A204.1 (cell line): ENCODE measurements at regions not wholly inside any gene's neighbourhood (a gene's known extent, or its start where the extent isn't known, plus 50 kb on each side); places are given as distances from the start of the nearest gene placed in this dataset.

Source experiments
- FAIRE-seq: peaks from 2 replicates; lab custom pipeline; 2012; peaks lifted over from hg19 to GRCh38; lab: Jason Lieb, UNC

- no peak for FAIRE-seq
These were observed 114.6 kb downstream of the C5orf15 start for GRCh38 chr5:133853646-133854365.

GRCh38 chr5:133851521-133851920, 116.9 kb downstream of the C5orf15 start:
- FAIRE-seq, result no peak

- no peak for FAIRE-seq
These were observed 117.6 kb downstream of the C5orf15 start for GRCh38 chr5:133850811-133851210.

- FAIRE-seq, result no peak
These were observed 119.3 kb downstream of the C5orf15 start for GRCh38 chr5:133849116-133849515.

DNA sequence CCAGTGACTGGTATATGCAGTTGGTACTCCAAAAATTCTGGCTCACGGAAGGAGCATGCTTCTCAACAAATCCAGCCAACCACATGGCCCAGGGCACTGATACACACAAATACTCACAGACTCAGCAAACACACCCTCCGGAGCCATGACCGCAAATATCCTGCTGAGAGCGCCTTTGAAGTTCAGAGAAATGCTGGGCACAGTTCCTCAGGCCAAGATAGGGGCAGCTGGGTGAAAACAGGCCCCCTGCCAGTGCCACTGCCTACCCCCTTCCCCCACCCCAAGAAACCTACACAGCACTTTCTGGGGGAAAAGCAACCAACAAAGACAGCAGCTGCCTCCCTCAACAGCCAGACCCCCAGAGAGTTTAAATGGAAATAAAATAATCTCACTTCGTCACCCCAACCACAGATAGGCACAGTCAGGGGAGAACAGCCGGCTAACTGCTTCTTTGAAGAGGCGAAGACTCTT, 120.0 kb downstream of the C5orf15 start:
- no peak for FAIRE-seq

GRCh38 chr5:133847886-133848285, 120.5 kb downstream of the C5orf15 start:
- no peak for FAIRE-seq

DNA sequence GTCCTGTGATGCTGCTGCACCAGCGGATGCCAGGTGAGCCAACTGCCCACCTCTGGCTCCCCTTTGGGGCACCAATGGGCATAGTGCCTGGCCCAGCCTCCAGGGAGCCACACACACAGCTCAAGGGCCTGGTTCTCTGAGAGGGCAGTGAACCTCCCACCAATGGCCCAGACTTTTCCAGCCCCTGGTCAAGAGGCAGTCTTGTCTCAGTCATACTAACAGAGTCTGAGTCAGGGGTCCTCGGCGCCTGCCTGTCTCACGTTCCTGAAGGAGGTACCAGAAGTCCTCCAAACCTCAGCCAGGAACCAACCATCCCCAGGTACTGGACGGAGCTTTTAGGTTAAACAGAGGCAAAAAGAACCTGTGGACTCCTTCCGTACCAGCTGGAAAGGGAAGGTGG, 121.1 kb downstream of the C5orf15 start:
- no peak for FAIRE-seq

- no peak for FAIRE-seq
These were observed 121.8 kb downstream of the C5orf15 start for GRCh38 chr5:133846478-133847226.

- FAIRE-seq, result no peak
These were observed 123.2 kb downstream of the C5orf15 start for GRCh38 chr5:133845271-133845670.

GRCh38 chr5:133844836-133845235, 123.6 kb downstream of the C5orf15 start:
- FAIRE-seq, result no peak

DNA sequence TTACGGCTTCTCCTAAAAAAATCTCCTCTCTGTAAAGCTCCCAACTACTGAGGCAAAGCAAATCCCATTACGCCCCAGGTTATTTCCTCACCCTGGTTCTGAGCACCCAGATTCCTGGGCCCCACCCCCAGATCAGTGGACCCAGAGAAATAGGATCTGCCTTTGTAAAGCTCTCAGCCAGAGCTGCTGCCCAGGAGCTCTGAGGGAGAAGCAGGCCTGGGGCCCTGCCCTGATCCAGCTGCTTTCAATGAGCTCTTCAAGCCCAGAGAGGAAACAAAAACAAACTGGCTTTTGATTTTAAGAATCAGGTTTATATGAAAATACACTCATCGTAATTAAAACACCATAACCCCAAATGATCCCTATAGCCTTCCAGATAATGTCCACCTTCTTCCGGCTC, 124.5 kb downstream of the C5orf15 start:
- no peak for FAIRE-seq

DNA sequence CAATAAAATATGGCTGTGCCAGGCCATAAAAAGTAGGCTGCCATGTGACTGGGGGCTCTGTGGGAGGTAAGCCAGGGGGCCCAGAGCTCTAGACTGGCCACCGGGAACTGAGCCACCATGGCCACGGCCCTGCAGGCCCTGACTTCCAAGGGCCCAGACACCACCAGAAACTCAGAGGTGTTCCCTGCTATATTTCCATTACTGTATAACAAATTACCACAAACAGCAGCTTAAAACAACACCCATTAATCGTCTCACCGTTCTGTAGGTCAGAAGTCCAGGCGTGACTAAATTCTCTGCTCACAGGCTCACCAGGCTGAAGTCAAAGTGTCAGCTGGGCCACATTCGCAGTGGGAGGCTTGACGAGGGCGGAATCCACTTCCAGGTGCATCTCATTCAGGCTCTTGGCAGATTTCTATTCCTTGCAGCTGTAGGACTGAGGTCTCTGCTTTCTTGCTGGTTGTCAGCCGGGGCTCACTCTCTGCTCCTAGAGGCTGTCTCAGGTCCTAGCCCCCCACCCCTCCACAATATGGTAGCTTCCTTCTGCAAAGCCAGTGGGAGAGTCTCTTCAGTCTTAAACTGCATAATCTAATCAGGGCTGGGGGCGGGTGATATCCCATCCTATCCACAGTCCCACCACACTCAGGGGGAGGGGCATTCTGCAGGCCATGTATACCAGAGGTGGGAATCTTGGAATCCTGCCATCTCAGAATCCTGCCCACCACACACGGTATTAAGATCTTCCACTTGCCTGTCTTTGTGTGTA, 125.4 kb downstream of the C5orf15 start:
- no peak for FAIRE-seq

DNA sequence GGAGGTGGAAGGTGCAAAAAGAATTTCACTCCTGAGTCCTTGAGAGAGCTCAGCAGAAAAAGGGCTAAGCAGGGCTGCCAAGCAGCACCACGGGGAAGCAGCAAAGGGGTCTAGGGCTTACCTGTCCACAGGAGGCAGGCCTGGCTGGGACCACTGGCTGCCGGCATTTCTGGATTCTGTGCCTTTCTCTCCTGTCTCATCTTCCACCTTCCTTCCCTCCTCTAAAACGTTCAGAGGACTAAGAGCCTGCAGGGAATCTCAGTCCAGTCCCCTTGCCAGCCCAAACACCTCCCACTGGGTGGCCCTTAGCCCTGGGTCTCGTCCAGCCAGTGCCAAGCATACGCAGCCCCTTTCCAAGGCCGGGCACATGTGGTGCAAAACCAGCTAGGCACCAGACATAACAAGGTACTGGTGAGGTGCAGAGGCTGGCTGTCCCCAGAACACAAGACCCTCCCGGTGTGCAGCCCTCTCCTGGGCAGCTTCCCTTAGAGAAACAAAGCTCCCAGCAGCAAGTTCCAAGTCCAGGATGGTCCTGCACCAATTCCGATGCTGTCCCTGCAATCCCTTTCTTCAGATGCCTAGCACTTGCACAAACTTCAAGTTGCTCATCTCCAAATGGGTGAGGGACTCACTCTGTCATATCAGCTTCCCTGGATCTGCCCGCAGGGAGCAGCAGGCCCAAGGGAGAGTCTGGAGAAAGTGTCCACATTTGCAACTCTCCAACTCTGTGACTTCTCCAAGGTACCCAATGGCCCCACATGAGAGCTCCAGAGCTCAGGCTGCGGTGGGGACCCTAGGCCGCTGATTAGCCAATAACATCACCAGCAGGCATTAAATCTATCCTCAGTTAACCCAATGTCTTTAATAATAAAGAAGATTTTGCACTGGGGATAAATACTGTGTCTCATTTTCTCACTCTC, 126.3 kb downstream of the C5orf15 start:
- FAIRE-seq, result no peak

GRCh38 chr5:133840168-133840567, 128.3 kb downstream of the C5orf15 start:
- no peak for FAIRE-seq

DNA sequence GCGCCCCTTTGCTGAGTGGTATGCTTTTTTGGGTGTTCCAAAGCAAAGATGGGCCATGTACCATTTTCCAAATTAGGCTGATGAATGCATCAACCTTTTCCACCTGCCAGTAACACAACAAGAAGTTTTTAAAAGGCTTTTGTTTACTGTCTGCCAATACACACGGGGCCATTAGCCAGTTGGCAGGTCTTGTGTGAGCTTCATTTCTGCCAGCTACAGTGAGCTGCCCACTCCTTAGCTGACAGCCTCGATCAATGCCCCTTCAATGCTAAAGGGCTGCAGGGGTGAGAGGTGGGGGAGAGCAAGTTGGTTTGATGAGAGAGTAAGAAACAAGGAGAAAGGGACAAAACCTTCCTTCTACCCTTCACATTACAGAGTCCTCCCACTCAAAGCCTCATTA, 128.7 kb downstream of the C5orf15 start:
- no peak for FAIRE-seq

DNA sequence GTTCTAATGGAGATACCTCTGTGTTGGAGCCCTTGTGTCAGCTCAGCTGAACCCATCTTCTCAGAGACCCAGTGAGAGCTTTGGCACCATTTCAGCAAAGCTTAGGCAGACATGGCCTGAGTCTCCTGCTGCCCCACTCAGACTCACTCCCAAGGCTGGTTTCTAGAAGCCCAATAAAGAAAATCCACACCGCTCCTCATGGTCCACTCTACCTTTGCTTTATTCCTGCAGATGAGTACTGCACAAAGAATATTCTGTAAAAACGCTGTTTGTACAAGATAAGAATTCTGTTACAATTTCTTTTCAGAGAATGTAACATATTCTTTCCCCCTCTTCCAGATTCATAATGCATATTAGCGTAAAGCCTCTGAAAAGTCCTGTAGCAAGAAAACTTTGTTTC, 129.3 kb downstream of the C5orf15 start:
- FAIRE-seq, result no peak

DNA sequence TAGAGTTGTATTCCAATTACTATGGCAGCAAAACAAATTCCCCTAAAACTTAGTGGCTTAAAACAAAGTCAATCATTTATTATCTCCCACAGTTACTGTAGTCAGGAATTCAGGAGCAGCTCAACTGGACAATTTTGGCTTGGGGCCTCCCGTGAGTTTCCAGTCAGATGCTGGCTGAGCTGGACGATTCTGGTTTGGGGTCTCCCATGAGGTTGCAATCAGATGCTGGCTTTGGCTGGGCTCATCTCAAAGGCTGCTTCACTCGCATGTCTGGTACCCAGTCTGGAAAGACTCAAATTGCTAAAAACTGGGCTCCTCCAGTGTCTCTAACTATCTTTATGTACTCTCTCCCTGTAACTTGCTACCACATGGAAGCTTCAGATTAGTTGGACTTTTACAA, 130.1 kb downstream of the C5orf15 start:
- FAIRE-seq, result no peak

DNA sequence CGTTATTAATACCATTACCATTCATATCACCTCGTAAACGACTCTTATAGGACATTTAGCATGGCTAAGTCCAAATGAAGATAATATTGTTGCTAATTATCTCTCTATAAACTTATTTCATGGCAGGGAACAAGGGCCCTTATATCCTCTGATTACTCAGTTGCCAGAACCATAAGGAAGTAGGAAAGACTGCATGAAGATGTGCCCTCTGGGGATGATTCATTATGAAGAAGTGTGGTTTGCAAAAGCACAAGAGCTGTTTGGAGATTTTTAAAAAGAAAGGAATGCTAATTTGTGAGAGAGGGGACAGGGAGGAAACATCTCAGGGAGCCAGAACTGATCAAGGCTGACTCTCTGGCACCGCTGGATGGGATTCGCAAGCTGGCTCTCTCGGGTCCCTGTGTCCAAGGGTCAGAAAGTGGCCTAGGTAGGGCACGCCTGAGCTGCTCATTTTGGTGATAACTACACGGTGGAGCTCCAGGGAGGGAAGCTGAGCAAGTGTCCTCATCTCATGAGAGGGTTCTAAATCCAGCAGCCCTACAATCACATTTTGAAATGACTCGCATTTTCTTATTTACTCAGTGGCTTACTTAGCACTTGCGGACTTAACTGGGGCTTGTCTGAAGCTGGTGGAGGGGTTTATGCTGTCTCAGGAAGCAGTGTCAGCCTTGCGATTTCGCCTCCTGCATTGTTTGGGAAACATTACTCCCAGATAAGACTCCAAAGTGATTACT, 136.8 kb downstream of the C5orf15 start:
- FAIRE-seq, result no peak

DNA sequence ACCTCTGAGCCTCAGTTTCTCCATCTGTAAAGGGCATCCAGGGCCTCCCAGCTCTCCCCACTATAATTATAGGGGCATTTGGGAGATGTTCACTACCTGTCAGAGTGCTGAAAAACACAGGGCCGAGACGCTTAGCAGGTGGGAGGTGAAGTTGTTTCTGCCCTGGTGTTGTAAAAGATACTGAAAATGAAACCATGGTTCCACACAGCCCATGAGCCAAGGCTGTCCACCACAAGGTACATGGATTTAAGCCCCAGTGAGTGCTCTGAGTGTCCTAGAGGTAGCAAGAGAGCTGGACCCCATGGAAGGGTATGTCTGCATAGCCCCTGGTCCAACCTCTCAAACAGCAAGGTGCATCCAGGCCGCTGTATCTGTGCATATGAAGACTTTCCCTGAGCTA, 137.5 kb downstream of the C5orf15 start:
- FAIRE-seq, result no peak

GRCh38 chr5:133830281-133830680, 138.1 kb downstream of the C5orf15 start:
- no peak for FAIRE-seq

DNA sequence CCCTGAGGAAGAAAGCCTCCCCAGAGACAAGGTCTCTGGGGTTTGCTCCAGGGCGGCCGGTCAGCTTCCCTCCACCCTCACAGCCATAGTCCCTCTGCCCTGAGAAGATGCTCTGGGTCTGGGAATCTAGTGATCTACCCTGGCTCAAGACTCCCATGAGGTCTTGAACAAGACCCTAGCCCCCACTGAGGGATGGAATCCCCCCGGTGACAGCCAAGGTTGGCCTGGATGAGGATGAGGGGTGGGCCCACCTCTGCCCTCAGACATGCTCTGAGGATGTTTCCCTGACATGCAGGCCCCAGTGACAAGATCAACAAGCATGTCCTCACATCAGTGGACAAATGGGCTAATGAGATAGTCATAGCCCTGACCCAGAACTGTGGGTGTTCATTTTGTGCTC, 138.6 kb downstream of the C5orf15 start:
- no peak for FAIRE-seq
